ENCODE measurements at regions not wholly inside any gene's neighbourhood (a gene's known extent, or its start where the extent isn't known, plus 50 kb on each side); places are given as distances from the start of the nearest gene placed in this dataset.

DNA sequence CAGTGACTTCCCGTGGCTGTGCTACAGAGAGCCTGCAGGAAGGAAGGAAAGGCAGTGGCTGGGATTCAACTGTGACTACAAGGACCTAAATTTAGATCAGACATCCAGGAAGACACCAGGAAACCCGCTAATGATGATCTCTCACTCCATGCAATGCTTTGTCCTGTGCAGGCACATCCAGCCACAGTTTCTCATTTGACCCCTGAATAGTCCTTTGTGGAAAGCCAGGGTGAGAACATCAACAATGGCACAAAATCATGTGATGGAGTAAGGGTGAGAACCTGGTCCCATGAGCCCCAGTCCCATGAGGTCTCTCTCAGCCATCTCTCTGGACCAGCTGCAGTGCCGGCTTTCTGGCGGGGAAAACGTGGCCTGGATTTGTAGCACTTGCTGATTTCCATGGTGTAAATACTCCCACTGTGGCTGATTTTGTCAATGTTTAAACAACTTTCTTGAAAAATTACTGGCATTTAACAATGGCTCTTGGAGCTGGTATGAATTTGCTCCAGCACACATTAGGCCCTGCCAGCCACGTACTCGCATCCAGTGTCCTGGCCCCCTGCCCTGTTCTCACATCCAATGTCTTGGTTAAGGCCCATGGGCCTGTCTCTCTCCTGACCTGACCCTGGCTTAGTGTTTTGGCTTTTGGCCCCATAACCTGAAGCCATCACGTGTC lies 159.0 kb upstream of the HAAO start:
- Histone ChIP-seq H3K4me3 (no peak overlapping the region), H3K27ac (no peak overlapping the region)
- no peak for DNase-seq (ENCODE audit: low read depth in 1 of 2, low spot score in 2 of 2)

DNA sequence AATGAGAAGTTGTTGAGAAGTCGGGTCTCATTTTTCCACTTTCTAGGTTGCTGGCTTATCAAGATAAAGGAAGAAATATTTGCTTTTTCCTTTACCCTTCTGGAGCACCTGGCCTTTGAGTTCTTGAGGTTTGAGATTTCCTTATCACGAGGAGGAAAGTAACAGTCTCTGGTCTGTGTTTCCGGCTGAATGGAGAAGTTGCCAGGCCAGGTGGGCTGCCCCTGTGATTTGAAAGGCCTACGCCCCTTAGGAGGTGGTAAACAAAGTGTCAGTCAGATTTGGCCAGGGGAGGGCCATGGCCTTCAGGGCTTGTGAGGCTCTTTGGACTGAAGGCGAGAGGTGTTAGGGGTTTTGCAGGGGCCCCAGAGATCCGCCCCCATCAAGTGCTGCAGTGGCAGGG lies 156.7 kb upstream of the HAAO start:
- Histone ChIP-seq H3K4me1 (replicated peaks) (peaks cover 16% of the 10 kb centered on the region), H3K36me3 (no peaks in the 10 kb centered on the region), H3K4me3 (no peak overlapping the region), H3K27ac (no peak overlapping the region), H3K27me3 (replicated peaks) (no peaks in the 10 kb centered on the region), H3K9me3 (replicated peaks) (no peaks in the 10 kb centered on the region)
- no peak for DNase-seq (ENCODE audit: low read depth in 1 of 2, low spot score in 2 of 2)

More for the DNA sequence above, 159.0 kb upstream of the HAAO start:
- no peaks in the 10 kb centered on the region for H3K27me3 ChIP-seq (replicated peaks)
- peaks cover 25% of the 10 kb centered on the region for H3K4me1 ChIP-seq (replicated peaks)
- no peaks in the 10 kb centered on the region for H3K36me3 ChIP-seq
- H3K9me3 ChIP-seq (replicated peaks), result no peaks in the 10 kb centered on the region

DNA sequence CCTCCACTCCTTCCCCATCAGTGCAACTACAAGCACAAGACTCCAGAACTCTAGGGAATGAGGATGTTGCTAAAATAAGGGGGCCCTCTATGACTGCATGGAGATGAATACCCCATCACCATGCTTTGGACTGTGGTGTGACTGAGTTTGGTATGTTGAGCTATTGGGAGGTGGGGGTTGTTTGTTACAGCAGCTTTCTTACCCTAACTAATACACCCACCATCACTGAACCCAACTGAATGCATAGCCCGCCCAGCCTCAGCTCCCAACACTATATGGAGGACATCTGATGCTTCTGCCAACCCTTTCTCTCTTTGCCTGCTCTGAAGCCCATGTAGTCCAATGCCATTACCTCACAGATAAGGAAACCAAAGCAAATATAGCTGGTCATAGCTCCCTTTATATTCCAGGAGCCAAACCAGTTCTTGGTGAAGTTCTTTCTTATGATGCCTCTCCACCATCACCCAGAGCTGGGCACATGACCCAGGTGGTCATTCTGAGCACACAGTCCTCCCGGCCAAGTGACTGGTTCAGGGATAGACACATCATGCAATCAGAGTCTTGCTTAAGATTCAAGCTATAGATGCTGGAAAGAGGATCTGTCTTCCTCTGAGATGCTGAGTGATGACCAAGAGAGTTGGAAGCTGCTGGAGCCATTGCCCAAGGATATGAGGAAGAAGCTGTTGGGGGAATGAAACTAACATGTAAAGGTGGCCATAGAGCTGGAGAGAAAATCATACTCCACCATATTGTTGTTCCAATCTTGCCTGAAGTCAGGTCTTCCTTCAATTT lies 155.6 kb upstream of the HAAO start:
- Histone ChIP-seq H3K9me3 (replicated peaks) (no peaks in the 10 kb centered on the region), H3K27ac (no peak overlapping the region), H3K27me3 (replicated peaks) (no peaks in the 10 kb centered on the region), H3K36me3 (no peaks in the 10 kb centered on the region), H3K4me1 (replicated peaks) (peaks cover 13% of the 10 kb centered on the region), H3K4me3 (no peak overlapping the region)
- DNase-seq (ENCODE audit: low read depth in 1 of 2, low spot score in 2 of 2), result no peak

DNA sequence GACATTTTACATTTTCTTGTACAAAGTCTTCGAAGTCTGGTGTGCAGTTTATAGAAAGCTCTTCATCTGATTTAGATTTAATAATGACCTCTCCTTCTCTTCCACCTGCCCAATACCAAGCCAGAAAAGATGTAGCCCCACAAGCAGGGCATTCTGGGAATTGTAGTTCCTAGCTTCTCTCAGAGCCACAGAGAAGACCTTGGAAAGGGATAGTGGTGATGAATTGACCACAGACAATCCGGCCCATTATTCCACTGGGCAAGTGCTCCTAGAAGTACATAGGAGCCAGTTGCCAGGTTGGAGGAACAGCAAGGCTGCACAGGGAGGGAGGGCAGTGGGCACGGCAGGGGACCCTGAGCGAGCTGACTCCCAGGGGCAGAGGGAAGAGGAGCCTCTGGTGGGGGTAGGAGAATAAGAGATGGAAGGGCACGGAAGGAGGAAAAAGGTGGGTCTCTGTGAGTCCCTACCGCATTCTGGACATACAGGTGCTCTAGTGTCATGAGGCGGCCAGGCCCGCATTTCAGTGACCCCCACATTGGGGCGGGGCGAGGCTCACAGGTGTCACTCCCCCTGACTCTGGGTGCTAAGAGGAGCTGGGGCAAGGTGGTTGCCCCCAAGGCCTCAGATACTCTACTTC lies 152.5 kb upstream of the HAAO start:
- Histone ChIP-seq H3K36me3 (no peaks in the 10 kb centered on the region), H3K27ac (no peak overlapping the region), H3K27me3 (replicated peaks) (no peaks in the 10 kb centered on the region), H3K9me3 (replicated peaks) (no peaks in the 10 kb centered on the region), H3K4me1 (replicated peaks) (no peaks in the 10 kb centered on the region), H3K4me3 (no peak overlapping the region)
- DNase-seq (ENCODE audit: low read depth in 1 of 2, low spot score in 2 of 2), result peak in 1 of 2 experiments; percentile 32

DNA sequence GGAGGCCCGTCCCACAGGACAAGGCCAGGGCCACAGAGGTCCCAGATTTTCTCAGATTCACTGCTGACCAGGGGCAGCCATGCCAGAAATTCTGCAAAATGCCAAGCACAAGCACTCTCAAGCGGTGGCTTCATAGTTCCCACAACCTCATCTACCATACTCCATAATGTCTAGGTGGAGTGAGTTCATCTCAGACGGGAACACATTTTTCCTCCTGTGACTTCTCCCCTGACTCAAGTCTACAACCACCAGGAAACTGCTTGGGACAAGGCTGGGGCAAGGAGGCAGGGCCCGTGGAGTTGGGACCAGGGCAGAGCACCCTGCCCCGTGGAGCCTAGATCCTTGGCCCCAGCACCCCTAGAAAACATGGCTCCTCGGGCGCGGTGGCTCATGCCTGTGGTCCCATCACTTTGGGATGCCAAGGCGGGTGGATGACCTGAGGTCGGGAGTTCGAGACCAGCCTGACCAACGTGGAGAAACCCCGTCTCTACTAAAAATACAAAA lies 150.7 kb upstream of the HAAO start:
- Histone ChIP-seq H3K36me3 (no peaks in the 10 kb centered on the region), H3K4me1 (replicated peaks) (no peaks in the 10 kb centered on the region), H3K27ac (no peak overlapping the region), H3K9me3 (replicated peaks) (no peaks in the 10 kb centered on the region), H3K4me3 (no peak overlapping the region), H3K27me3 (replicated peaks) (no peaks in the 10 kb centered on the region)
- no peak for DNase-seq (ENCODE audit: low read depth in 1 of 2, low spot score in 2 of 2)

DNA sequence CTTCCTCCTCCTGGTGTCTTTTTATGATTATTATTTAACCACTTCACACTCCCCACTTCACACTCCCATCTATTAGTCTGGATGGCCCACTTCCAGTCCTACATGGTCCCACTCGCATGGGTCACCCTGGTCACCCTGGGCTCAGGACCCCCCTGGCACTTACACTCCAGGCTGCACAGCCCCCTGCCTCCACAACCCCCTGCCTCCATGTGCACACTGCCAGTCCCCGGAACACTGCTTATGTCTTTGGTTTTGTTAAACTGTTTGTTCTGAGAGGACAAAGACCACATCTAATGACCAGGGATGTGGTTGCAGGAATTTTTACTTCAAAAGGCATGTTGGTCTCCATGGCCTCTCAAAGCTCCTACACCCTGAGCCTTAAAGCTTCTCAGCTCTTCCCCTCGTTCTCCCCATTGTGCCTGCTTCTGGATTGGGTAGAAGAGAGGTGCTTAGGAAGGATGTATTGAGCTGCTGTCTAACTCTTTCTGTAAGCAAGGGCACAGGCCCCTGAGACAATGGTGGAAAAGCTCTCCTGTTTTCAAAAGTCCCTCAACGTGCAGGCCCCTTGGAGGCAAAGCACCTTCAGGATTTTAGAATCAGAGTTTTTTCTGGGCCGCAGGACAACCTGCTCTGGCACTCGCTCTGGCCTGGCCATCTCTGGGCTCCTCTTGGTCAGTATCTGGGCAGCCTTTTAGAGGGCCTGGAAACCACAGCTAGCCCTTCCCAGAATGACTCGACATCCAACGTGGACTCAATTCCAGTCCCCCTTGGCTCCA lies 150.0 kb upstream of the HAAO start:
- no peak overlapping the region for H3K4me3 ChIP-seq
- H3K27me3 ChIP-seq (replicated peaks), result no peaks in the 10 kb centered on the region
- H3K27ac ChIP-seq, result no peak overlapping the region
- H3K4me1 ChIP-seq (replicated peaks), result peaks cover 3% of the 10 kb centered on the region
- no peak for DNase-seq (ENCODE audit: low read depth in 1 of 2, low spot score in 2 of 2)
- H3K9me3 ChIP-seq (replicated peaks), result no peaks in the 10 kb centered on the region
- no peaks in the 10 kb centered on the region for H3K36me3 ChIP-seq

DNA sequence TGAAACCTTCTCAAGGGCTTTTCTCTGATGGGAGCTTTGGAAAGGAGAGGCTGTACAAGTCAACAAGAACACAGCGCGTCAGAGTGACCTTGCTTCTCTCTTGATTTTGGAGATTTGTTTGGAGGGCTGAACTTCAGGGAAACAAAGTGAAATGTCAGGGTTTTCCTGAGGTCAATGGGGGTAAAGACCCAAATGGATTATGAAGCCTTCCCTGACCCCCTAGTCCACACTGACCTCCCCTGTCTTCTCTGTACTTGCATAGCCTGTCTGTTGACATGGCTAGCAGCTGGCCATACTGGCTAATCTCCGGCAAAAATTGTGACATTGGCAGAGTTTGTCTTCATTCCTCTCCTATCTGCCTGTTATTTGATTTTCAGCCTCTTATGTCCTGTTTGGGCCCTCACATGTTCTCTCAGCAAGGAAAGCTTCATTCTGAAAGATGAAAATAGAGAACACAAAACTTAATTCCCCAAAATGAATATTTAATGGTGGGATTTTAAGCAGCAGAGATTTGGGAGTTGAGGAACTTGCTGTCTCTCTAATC lies 149.3 kb upstream of the HAAO start:
- Histone ChIP-seq H3K4me3 (no peak overlapping the region), H3K27ac (no peak overlapping the region), H3K36me3 (no peaks in the 10 kb centered on the region), H3K4me1 (replicated peaks) (peaks cover 10% of the 10 kb centered on the region), H3K9me3 (replicated peaks) (no peaks in the 10 kb centered on the region), H3K27me3 (replicated peaks) (no peaks in the 10 kb centered on the region)
- no peak for DNase-seq (ENCODE audit: low read depth in 1 of 2, low spot score in 2 of 2)

DNA sequence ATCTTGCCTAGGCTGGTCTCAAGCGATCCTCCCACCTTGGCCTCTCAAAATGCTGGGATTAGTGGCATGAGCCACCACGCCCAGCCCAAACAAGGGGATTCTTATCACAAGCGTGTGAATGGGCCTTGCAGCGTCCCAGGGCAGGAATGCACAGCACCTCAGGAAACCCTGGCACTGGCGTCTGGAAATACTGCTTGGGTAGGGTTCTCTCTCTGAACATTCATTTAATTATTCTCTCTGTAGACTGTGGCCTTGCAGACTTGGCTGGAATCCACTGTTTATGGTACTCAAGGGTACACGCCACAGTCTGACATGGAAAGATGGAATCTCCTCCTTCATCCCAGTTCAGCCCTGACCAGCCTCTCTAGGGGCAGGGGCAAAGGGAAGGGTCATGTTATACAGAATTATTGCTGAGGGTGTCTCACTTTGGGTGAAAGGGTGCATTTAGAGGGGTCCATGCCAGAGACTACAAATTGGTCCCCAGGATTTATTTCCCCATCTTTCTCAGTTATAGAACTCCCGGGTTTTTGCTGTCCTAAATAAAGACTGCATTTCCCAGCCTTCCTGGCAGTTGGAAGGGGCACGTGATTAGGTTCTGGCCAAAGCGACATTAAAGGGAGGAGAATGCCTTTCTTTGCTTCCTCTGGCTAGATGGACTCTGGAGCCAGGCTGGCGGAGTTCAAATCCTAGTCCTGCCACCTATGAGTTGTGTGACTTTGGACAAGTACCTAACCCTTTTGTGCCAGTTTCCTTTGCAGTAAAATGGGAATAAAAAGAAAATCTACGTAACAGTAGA lies 147.2 kb upstream of the HAAO start:
- no peak for DNase-seq (ENCODE audit: low read depth in 1 of 2, low spot score in 2 of 2)
- no peaks in the 10 kb centered on the region for H3K27me3 ChIP-seq (replicated peaks)

DNA sequence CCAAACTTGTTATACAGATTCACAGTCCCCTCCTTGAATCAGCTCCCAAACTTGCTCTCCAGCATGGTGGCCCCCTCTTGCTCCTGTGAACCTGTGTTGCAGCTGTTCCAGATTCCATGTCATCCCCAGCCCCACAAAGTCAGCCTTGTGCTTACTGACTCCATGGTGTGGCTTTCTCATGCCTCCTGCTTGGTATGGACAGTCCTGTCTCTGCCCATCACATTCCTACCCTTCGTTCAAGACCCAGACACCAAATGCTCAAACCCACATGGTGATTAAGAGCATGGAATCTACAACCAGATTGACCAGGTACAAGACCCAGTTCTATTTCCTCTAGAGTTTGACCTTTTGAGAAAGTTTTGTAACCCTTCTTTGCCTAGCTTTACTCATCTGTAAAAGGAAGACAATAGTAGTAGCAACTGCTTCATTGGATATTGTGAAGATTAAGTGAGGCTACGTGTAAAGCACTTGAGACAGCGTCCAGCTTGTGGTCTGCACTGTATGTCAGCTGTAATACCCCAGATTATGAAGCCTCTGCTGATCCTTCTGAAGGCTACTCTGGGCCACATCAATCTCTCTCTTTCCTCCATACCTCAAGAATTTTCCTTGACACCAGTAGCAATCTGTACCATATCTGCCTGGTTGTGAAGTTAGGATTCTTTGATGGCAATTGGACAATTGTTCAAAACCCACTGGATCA lies 146.4 kb upstream of the HAAO start:
- Histone ChIP-seq H3K4me3 (no peak overlapping the region), H3K9me3 (replicated peaks) (no peaks in the 10 kb centered on the region), H3K27ac (no peak overlapping the region), H3K4me1 (replicated peaks) (peaks cover 27% of the 10 kb centered on the region), H3K36me3 (no peaks in the 10 kb centered on the region), H3K27me3 (replicated peaks) (no peaks in the 10 kb centered on the region)
- no peak for DNase-seq (ENCODE audit: low read depth in 1 of 2, low spot score in 2 of 2)

More for the DNA sequence above, 147.2 kb upstream of the HAAO start:
- H3K4me1 ChIP-seq (replicated peaks), result peaks cover 19% of the 10 kb centered on the region
- H3K27ac ChIP-seq, result no peak overlapping the region
- no peak overlapping the region for H3K4me3 ChIP-seq
- H3K9me3 ChIP-seq (replicated peaks), result no peaks in the 10 kb centered on the region
- no peaks in the 10 kb centered on the region for H3K36me3 ChIP-seq

DNA sequence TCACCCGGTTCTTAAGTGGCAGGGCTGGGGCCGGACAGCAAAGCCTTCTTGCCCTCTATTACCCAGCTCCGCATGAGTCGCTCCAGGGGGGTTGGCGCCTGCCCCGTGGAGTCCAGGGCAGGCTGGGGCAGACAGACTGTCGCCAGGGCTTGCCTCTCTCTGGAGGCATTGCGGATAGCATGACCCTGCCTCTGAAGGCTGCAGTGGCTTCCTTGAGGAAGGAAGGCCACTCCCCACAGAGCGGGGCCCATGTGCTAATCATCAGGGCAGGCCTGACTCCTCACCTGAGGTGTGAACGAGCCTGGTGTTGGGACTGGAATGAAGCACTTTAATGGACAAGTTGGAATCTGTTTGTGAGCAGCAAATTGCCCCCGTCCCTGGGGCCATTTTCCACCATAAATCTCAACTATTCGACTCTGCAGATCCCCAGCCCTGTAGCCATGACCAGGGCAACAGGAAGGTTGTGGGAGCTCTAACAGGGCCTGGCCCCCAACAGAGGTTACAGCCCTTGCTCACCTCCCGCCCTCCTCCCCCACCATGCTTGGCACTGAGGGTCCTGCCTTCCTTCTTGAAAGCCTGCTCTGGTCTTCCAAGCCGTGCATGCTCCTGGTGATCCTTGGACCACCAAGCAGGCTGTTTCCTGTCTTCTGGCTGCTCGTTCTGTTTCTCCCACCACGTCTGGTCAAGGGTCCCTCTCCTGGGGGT lies 144.9 kb upstream of the HAAO start:
- no peaks in the 10 kb centered on the region for H3K36me3 ChIP-seq
- no peaks in the 10 kb centered on the region for H3K9me3 ChIP-seq (replicated peaks)
- no peak overlapping the region for H3K27ac ChIP-seq
- H3K27me3 ChIP-seq (replicated peaks), result no peaks in the 10 kb centered on the region
- no peak overlapping the region for H3K4me3 ChIP-seq
- peak; percentile 36 to 63 for DNase-seq (ENCODE audit: low read depth in 1 of 2, low spot score in 2 of 2)
- peaks cover 42% of the 10 kb centered on the region for H3K4me1 ChIP-seq (replicated peaks)

DNA sequence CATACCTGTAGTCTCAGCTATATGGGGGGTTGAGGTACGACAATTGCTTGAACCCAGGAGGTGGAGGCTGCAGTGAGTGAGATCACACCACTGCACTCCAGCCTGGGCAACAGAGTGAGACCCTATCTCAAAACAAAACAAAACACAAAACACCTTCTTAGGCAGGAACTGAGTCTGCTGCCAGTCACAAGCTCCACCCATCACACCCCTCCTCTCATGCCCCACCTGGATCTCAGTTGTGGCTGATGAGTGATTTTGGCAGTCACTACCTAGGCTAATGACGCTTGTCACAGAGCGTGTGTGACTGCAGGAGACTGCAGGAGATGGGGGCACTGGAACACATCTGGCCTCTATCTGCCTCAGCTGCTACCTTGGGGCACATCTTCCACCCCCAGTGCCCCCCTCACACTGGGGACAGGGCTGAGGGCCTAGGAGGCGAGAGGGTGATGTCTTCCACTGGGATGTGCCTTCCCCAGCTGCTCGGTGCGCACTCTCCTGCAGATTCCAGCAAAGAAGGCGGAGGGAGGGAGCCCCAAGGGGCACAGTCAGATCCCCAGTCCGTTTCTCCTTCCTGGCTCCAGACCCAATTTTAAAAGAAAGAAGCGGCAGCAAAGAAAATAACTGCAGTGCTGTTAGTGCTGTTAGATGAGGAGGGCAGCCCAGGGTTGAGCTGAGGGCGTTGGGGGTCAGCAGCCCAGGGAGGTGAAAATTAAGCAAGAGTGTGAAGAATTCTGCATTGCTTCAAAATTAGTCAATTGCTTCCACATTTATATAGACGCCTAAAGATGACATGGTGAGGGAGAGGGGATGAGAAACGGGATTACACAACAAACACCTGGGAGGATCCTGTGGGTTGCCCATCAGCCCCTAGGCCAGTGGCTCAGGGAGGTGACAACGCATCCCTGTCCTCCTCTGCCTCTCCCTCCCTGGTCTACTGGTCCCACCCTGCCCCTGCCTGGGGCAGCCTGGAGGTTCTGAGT lies 143.6 kb upstream of the HAAO start:
- no peaks in the 10 kb centered on the region for H3K27me3 ChIP-seq (replicated peaks)
- no peaks in the 10 kb centered on the region for H3K9me3 ChIP-seq (replicated peaks)
- H3K36me3 ChIP-seq, result no peaks in the 10 kb centered on the region
- H3K4me3 ChIP-seq, result no peak overlapping the region
- H3K27ac ChIP-seq, result no peak overlapping the region
- H3K4me1 ChIP-seq (replicated peaks), result peaks cover 55% of the 10 kb centered on the region
- no peak for DNase-seq (ENCODE audit: low read depth in 1 of 2, low spot score in 2 of 2)
